Left colon (tissue), 2 donors: ENCODE measurements at regions not wholly inside any gene's neighbourhood (a gene's known extent, or its start where the extent isn't known, plus 50 kb on each side); places are given as distances from the start of the nearest gene placed in this dataset.
A peak's percentile ranks its signal among the peaks of the same experiment; 100 is the strongest.
"Not testable (repeated sequence)": the region's sequence is repeated elsewhere in the genome, so short reads cannot be mapped to it uniquely, and the experiment has no call there.

ENCODE experiments used
- ATAC-seq: fragments of 200-7000 bp; cut with Tn5 transposase; one replicate; pipeline ENCODE4 v1.9.1; 2020; ENCODE audit warnings: mild to moderate bottlenecking, moderate library complexity
- DNase-seq, 2 donors: peaks; one replicate each; pipeline ENCODE4 v3.0.0-alpha.2; 2020
- intact Hi-C, 2 donors: fragments of 100-400 bp; cut with DNase I in 1 of 2; cut with micrococcal nuclease in 1 of 2; formaldehyde crosslinking; loops; one replicate each; pipeline versions ENCODE4 v1.11.2 to v1.14.0; 2022; cut with DNase I, micrococcal nuclease
- donor health status: DM: no; HTN: no; CAD: no.
- donor health status: DM: yes; HTN: yes; CAD: no.

DNA sequence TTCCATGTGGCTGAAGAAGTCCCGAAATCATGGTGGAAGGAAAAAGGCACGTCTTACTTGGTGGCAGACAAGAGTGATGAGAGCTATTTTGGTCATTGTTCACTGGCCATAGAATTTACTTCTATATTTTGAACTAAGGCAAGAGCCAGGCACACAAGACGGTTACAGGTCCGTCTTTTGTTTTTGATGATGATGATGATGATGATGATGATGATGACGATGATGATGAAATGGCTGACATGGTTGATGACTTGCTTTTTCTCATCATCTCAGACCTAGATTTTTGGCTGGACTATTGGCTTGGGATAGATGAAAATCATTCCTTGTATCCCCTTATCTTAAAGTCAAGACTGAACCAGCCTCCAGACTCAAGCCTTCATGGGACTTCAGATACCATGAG, 88.7 kb upstream of the ZNF195 start:
- DNase-seq, ATAC-seq, intact Hi-C loops: not testable (repeated sequence)

DNA sequence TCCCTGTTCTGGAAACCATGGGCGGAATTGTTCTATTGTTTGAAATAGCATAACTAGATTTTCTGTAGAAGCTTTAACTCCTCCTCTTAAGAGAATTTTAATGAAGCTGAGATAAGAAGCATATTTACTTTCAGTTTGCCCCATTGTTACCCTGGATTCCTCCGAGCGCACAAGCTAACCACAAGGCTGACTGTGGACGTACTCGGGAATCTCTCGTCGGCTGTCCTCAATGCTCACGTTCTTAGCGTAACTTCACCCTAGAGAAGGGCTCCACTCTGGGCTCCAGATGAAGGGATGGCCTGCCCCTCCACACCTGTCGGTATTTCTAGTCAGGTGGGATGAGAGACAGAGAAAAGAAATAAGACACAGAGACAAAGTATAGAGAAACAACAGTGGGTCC, 76.7 kb upstream of the ZNF195 start:
- ATAC-seq: not testable (repeated sequence)
- DNase-seq: peak in 1 of 2 donors; percentile 13
- intact Hi-C loops: loop anchor here in 1 of 2 donors (10.0 kb wide), 1 partner anchor 119 kb away; no protein-coding TSS in a partner anchor

DNA sequence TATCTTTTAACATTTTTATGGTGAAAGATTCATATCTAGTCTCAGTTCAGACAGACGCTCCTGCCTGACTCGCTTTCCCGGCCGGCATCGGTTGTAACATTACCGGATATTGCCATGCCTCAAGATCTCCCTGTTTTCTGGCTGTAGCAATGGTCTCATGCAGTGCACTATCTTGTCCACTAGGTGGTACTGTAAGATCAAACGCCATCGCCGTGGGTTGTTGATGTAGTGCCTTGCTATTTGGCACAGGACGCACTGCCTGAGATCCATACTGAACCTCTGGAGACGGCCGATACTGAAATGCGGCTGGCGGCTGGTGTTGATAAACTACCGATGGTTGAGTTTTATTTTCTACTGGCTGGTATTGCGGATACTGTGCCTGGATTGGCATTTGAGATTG, 75.9 kb upstream of the ZNF195 start:
- not testable (repeated sequence) for ATAC-seq
- intact Hi-C loops: loop anchor here in 1 of 2 donors (10.0 kb wide), 1 partner anchor 120 kb away; no protein-coding TSS in a partner anchor
- peak; percentile 37 to 41 for DNase-seq

DNA sequence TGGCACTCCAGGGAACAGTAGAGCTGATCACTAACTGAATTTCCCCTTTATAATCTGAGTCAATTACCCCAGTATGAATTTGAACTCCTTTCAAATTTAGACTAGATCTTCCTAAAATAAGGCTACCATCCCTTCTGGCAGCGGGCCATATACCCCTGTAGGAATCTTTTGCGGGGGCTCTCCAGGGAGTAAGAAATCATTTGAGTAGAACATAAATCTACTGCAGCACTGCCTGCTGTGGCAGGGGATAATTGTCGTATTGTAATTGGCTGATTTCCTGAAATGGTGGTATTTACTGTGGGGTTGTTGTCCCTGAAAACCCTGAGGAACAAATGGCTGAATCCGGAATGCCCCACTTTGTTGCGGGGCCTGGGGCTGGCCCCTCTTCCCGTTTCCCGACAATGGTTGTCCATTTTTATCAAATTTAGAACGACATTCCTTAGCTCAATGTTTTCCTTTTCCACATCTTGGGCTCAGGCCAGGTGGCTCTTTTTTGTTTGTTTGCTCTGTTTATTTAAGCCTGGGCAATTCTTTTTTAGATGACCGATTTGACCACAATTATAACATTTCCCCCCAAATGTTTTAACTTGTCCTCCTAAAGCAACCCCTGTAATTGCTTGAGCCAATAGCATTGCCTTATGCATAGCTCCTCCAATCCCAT, 74.8 kb upstream of the ZNF195 start:
- intact Hi-C loops: loop anchor here in 1 of 2 donors (10.0 kb wide), 1 partner anchor 121 kb away; no protein-coding TSS in a partner anchor
- ATAC-seq, DNase-seq: not testable (repeated sequence)

DNA sequence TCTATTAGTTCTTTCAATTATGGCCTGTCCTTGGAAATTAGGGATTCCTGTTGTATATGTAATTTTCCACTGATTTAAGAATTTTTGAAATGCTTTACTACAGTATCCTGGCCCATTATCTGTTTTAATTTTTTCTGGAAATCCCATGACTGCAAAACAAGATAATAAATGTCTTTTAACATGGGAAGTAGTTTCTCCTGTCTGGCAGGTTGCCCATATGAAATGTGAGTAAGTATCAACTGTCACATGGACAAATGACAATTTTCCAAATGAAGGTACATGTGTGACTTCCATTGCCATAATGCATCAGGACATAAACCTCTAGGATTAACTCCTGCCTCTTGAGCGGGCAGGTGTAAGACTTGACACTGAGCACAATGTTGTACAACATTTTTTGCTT, 71.9 kb upstream of the ZNF195 start:
- DNase-seq, ATAC-seq: not testable (repeated sequence)
- intact Hi-C loops: loop anchor here in 1 of 2 donors (10.0 kb wide), 1 partner anchor 124 kb away; no protein-coding TSS in a partner anchor

DNA sequence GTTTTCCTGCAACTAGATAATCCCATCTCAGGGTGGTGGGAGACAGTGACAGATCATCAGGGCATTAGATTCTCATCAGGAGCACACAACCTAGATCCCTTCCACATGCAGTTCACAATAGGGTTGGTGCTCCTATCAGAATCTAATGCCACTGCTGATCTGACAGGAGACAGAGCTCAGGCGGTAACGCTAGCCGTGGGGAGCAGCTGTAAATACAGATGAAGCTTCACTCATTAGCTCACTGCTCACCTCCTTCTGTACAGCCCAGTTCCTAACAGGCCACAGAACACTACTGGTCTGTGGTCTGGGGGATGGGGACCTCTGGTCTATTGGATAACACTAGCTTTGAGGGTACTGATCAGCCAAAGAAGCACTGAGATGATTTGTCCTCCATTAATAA, 66.6 kb upstream of the ZNF195 start:
- intact Hi-C loops, ATAC-seq, DNase-seq: not testable (repeated sequence)

DNA sequence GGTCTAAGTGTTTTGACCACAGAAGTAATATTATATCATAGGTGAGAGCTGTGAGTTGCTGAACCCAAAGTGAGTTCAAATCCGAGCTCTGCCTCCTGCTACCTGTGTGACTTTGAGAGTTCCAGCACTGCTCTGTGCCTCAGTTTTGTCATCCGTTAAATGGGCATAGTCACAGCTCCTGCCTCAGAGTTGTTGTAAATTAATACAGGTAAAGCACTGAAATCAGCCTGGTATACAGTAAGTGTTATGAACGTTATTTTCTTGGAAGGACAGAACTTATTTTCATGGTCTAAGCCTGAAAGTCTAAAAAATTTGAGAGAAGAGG, 65.4 kb upstream of the ZNF195 start:
- DNase-seq, intact Hi-C loops, ATAC-seq: not testable (repeated sequence)

DNA sequence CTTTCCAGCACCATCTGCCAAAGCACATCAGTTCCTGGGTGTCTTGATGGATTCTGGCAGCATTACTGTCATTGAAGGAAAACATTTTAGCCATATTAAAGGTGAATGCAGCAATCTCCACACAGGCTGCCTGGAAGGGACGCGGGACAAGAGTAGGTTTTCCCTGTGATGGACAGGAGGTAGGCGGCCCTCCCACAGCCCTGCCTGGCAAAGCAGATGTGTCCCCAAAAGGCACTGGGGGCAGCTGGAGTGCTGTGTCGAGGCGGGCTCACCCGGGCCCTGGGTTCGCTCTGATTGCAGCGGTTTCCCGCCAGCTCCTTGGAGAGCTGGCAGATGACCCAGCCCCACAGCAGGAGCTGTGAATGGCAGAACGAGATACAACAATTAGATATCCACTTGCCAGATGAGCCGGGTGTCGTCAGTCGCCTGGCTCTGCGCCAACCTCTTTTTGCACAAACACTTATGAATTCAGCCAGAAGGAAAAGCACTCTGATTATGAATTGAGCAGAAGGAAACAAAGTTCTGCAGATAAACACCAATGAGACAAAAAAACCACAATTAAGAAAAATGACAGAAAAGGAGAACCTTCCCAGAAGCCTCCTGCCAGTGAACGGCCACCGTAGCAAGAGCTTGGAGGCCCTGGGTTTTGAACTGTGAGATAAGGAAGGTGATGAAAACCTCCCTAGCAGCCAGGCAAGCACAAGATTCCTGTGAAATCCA, 64.9 kb upstream of the ZNF195 start:
- DNase-seq, ATAC-seq, intact Hi-C loops: not testable (repeated sequence)

DNA sequence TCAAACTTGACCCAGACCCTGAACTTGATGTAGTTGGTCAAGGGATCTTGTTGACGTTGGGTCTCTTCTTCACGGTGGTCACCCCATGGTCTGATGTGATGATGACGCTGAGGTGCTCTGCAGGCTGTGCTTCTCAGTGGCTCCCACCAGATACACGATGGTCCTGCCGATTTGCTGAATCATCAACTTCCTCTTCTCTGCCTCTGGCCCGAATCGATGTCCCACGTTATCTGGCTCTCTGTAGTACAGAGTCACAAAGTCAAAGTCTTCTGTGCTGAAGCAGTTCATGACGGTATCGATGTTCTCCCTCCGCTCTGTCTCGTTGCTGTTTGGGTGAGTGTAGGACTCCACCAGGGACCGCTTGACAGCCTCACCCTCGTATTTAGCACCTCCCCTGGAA, 58.5 kb upstream of the ZNF195 start:
- ATAC-seq, intact Hi-C loops, DNase-seq: not testable (repeated sequence)

DNA sequence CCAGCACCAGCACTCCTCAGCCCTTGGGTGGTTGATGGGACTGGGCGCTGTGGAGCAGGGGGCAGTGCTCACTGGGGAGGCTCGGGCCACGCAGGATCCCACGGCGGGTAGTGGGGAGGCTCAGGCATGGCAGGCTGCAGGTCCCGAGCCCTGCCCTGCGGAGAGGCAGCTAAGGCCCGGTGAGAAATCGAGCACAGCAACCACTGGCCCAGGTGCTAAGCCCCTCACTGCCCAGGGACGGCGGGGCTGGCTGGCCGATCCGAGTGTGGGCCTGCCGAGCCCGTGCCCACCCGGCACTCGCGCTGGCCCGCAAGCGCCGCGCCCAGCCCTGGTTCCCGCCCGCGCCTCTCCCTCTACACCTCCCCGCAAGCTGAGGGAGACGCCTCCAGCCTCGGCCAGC, 56.0 kb upstream of the ZNF195 start:
- DNase-seq (no peak), ATAC-seq (no peak)
- intact Hi-C loops: no loop called here

DNA sequence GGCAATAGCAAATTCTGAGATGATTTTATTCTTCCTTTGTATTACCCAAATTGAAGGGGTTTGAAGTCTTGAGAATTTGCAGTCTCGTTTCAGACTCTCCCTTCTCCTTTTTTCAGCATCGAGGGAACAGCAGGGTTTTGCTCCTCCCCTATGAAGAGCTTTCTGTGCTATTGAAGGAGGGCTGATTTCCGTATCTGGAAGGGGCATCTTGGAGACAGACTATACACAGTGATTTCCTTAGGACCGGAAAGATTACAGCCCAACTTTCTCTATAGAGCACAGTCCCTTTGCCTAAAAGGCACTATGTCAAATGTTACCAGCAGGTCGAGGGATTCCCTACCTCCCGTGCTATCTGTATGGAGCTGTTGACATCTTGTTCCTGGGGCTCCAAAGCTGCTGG, 50.2 kb upstream of the ZNF195 start:
- ATAC-seq, intact Hi-C loops, DNase-seq: not testable (repeated sequence)
